Naive thymus-derived CD8-positive, alpha-beta T cell (primary cell): ENCODE measurements at regions not wholly inside any gene's neighbourhood (a gene's known extent, or its start where the extent isn't known, plus 50 kb on each side); places are given as distances from the start of the nearest gene placed in this dataset.
A peak's percentile ranks its signal among the peaks of the same experiment; 100 is the strongest.

Source experiments
- ATAC-seq, 2 donors: fragments of 150-1000 bp; cut with Tn5 transposase in 1 of 2; sonication (Bioruptor Pico), chemical (Tn5 transposase) in 1 of 2; 1 replicate in 1 of 2; 2 replicates in 1 of 2; pipeline ENCODE4 v1.10.0; 2021; ENCODE audit warnings: mild to moderate bottlenecking in 2 of 2, moderate library complexity in 2 of 2
- POLR2A ChIA-PET: fragments of 350-600 bp; sonication (Branson Sonifier 250); formaldehyde crosslinking; loops from one replicate; lab custom pipeline; 2021; ENCODE audit warnings: antibody characterized with exemption; lab: Charles Lee
- DNase-seq, 10 donors: peaks; one replicate each; pipeline versions ENCODE4 v3.0.0 to v3.0.0-alpha.2; 2020 to 2022
- H3K27ac Mint-ChIP-seq, 10 donors: one replicate each; pipeline ENCODE4 v1.8.0; 2020 to 2022; ENCODE audit warnings: mild to moderate bottlenecking in 10 of 10, mixed read lengths in 10 of 10, moderate library complexity in 4 of 10, inconsistent platforms in 1 of 10
- H3K27me3 Mint-ChIP-seq, 5 donors: one replicate each; pipeline ENCODE4 v1.8.0; 2021 to 2022; ENCODE audit warnings: mixed read lengths in 5 of 5
- H3K36me3 Mint-ChIP-seq, 3 donors: one replicate each; pipeline ENCODE4 v1.8.0; 2020 to 2022; ENCODE audit warnings: mixed read lengths in 3 of 3, mild to moderate bottlenecking in 2 of 3, inconsistent platforms in 1 of 3
- H3K4me1 Mint-ChIP-seq, 4 donors: one replicate each; pipeline ENCODE4 v1.8.0; 2021 to 2022; ENCODE audit warnings: mixed read lengths in 4 of 4
- H3K4me3 Mint-ChIP-seq, 10 donors: one replicate each; pipeline ENCODE4 v1.8.0; 2020 to 2022; ENCODE audit warnings: mild to moderate bottlenecking in 10 of 10, mixed read lengths in 10 of 10, moderate library complexity in 6 of 10, inconsistent platforms in 1 of 10
- H3K9me3 Mint-ChIP-seq, 9 donors: one replicate each; pipeline ENCODE4 v1.8.0; 2020 to 2022; ENCODE audit warnings: mixed read lengths in 9 of 9, mild to moderate bottlenecking in 3 of 9, inconsistent platforms in 1 of 9, moderate library complexity in 1 of 9

GRCh38 chr11:32215157-32215556 is 124.3 kb downstream of the RCN1 start:
- peaks cover 2 to 18% (median 5%) of the 10 kb centered on the region in 5 donors for H3K27me3 Mint-ChIP-seq
- ATAC-seq (no peak), DNase-seq (no peak)
- no peaks in the 10 kb centered on the region for H3K9me3 Mint-ChIP-seq
- H3K4me3 Mint-ChIP-seq: no peak overlapping the region
- no peaks in the 10 kb centered on the region for H3K4me1 Mint-ChIP-seq
- no peak overlapping the region for H3K27ac Mint-ChIP-seq
- no peaks in the 10 kb centered on the region for H3K36me3 Mint-ChIP-seq
- POLR2A ChIA-PET: no interaction called here

GRCh38 chr11:32216749-32217148 is 125.9 kb downstream of the RCN1 start:
- peaks cover 2 to 5% (median 3%) of the 10 kb centered on the region in 5 donors for H3K27me3 Mint-ChIP-seq

GRCh38 chr11:32219320-32219719 is 128.4 kb downstream of the RCN1 start:
- peaks cover 0 to 6% (median 0%) of the 10 kb centered on the region in 4 donors for H3K4me1 Mint-ChIP-seq
- H3K9me3 Mint-ChIP-seq: no peaks in the 10 kb centered on the region
- ATAC-seq (no peak), DNase-seq (no peak)
- POLR2A ChIA-PET: no interaction called here
- peaks cover 0 to 4% (median 2%) of the 10 kb centered on the region in 5 donors for H3K27me3 Mint-ChIP-seq
- H3K4me3 Mint-ChIP-seq: no peak overlapping the region
- H3K27ac Mint-ChIP-seq: no peak overlapping the region
- no peaks in the 10 kb centered on the region for H3K36me3 Mint-ChIP-seq

More at GRCh38 chr11:32216749-32217148, 125.9 kb downstream of the RCN1 start:
- Mint-ChIP-seq H3K4me1 (no peaks in the 10 kb centered on the region), H3K36me3 (no peaks in the 10 kb centered on the region), H3K9me3 (no peaks in the 10 kb centered on the region), H3K27ac (no peak overlapping the region), H3K4me3 (no peak overlapping the region)
- ATAC-seq (no peak), DNase-seq (no peak)
- POLR2A ChIA-PET: no interaction called here

GRCh38 chr11:32221476-32222032 is 130.7 kb downstream of the RCN1 start:
- no peak overlapping the region for H3K4me3 Mint-ChIP-seq
- POLR2A ChIA-PET: no interaction called here
- no peaks in the 10 kb centered on the region for H3K36me3 Mint-ChIP-seq
- DNase-seq (no peak), ATAC-seq (no peak)
- H3K27me3 Mint-ChIP-seq: peaks cover 0 to 4% (median 2%) of the 10 kb centered on the region in 5 donors
- no peaks in the 10 kb centered on the region for H3K9me3 Mint-ChIP-seq
- H3K27ac Mint-ChIP-seq: no peak overlapping the region
- peaks cover 0 to 14% (median 1%) of the 10 kb centered on the region in 4 donors for H3K4me1 Mint-ChIP-seq

GRCh38 chr11:32224580-32224979 is 133.7 kb downstream of the RCN1 start:
- peaks cover 0 to 4% (median 2%) of the 10 kb centered on the region in 5 donors for H3K27me3 Mint-ChIP-seq
- peak overlapping the region in 2 of 10 donors; percentile 14 to 51 for H3K27ac Mint-ChIP-seq
- no peak for DNase-seq
- no peak for ATAC-seq
- H3K36me3 Mint-ChIP-seq: no peaks in the 10 kb centered on the region
- H3K4me3 Mint-ChIP-seq: no peak overlapping the region
- POLR2A ChIA-PET: no interaction called here
- no peaks in the 10 kb centered on the region for H3K9me3 Mint-ChIP-seq
- peaks cover 0 to 19% (median 2%) of the 10 kb centered on the region in 4 donors for H3K4me1 Mint-ChIP-seq

- H3K4me3 Mint-ChIP-seq: no peak overlapping the region
- peaks cover 0 to 24% (median 4%) of the 10 kb centered on the region in 4 donors for H3K4me1 Mint-ChIP-seq
- no peak overlapping the region for H3K27ac Mint-ChIP-seq
- H3K27me3 Mint-ChIP-seq: peaks cover 0 to 4% (median 0%) of the 10 kb centered on the region in 5 donors
- ATAC-seq (no peak), DNase-seq (no peak)
- POLR2A ChIA-PET: no interaction called here
- no peaks in the 10 kb centered on the region for H3K9me3 Mint-ChIP-seq
- no peaks in the 10 kb centered on the region for H3K36me3 Mint-ChIP-seq
Measured at GRCh38 chr11:32225571-32226285, 134.9 kb downstream of the RCN1 start.

- Mint-ChIP-seq H3K4me3 (no peak overlapping the region), H3K36me3 (no peaks in the 10 kb centered on the region), H3K9me3 (no peaks in the 10 kb centered on the region), H3K27me3 (peaks cover 0 to 4% (median 1%) of the 10 kb centered on the region in 5 donors), H3K27ac (no peak overlapping the region), H3K4me1 (peaks cover 0 to 24% (median 4%) of the 10 kb centered on the region in 4 donors)
- POLR2A ChIA-PET: no interaction called here
- DNase-seq (no peak), ATAC-seq (no peak)
Measured at GRCh38 chr11:32226480-32226879, 135.6 kb downstream of the RCN1 start.

- Mint-ChIP-seq H3K27ac (peak overlapping the region in 1 of 10 donors; percentile 75), H3K9me3 (no peaks in the 10 kb centered on the region), H3K4me3 (no peak overlapping the region), H3K4me1 (peaks cover 0 to 14% (median 4%) of the 10 kb centered on the region in 4 donors), H3K36me3 (no peaks in the 10 kb centered on the region), H3K27me3 (peaks cover 8 to 31% (median 10%) of the 10 kb centered on the region in 5 donors)
- POLR2A ChIA-PET: no interaction called here
- DNase-seq (no peak), ATAC-seq (no peak)
Measured at GRCh38 chr11:32229576-32230240, 138.8 kb downstream of the RCN1 start.

- Mint-ChIP-seq H3K4me3 (no peak overlapping the region), H3K36me3 (no peaks in the 10 kb centered on the region), H3K4me1 (peaks cover 0 to 10% (median 3%) of the 10 kb centered on the region in 4 donors), H3K9me3 (no peaks in the 10 kb centered on the region), H3K27ac (no peak overlapping the region), H3K27me3 (peaks cover 9 to 46% (median 15%) of the 10 kb centered on the region in 5 donors)
- ATAC-seq (no peak), DNase-seq (no peak)
- POLR2A ChIA-PET: interaction anchor here (0.7 kb wide), 1 partner anchor 19 kb away, joined by 3 read pairs; no protein-coding TSS in a partner anchor
Measured at GRCh38 chr11:32231909-32232493, 141.1 kb downstream of the RCN1 start.

- ATAC-seq (no peak), DNase-seq (no peak)
- peaks cover 0 to 10% (median 3%) of the 10 kb centered on the region in 4 donors for H3K4me1 Mint-ChIP-seq
- no peak overlapping the region for H3K27ac Mint-ChIP-seq
- no peaks in the 10 kb centered on the region for H3K9me3 Mint-ChIP-seq
- POLR2A ChIA-PET: interaction anchor here (0.7 kb wide), 1 partner anchor 20 kb away, joined by 3 read pairs; no protein-coding TSS in a partner anchor
- H3K4me3 Mint-ChIP-seq: no peak overlapping the region
- peaks cover 9 to 51% (median 17%) of the 10 kb centered on the region in 5 donors for H3K27me3 Mint-ChIP-seq
- no peaks in the 10 kb centered on the region for H3K36me3 Mint-ChIP-seq
Measured at GRCh38 chr11:32232516-32232915, 141.6 kb downstream of the RCN1 start.

GRCh38 chr11:32233276-32233675 is 142.4 kb downstream of the RCN1 start:
- no peaks in the 10 kb centered on the region for H3K36me3 Mint-ChIP-seq
- H3K27me3 Mint-ChIP-seq: peaks cover 9 to 52% (median 17%) of the 10 kb centered on the region in 5 donors
- H3K4me1 Mint-ChIP-seq: peaks cover 0 to 10% (median 3%) of the 10 kb centered on the region in 4 donors
- no peak for DNase-seq
- H3K9me3 Mint-ChIP-seq: no peaks in the 10 kb centered on the region
- no peak overlapping the region for H3K4me3 Mint-ChIP-seq
- POLR2A ChIA-PET: no interaction called here
- ATAC-seq: no peak
- H3K27ac Mint-ChIP-seq: no peak overlapping the region

- no peak for ATAC-seq
- Mint-ChIP-seq H3K27me3 (peaks cover 10 to 52% (median 21%) of the 10 kb centered on the region in 5 donors), H3K36me3 (no peaks in the 10 kb centered on the region), H3K4me1 (peaks cover 0 to 10% (median 3%) of the 10 kb centered on the region in 4 donors), H3K9me3 (no peaks in the 10 kb centered on the region), H3K27ac (no peak overlapping the region), H3K4me3 (no peak overlapping the region)
- DNase-seq: no peak
- POLR2A ChIA-PET: no interaction called here
Measured at GRCh38 chr11:32233928-32234327, 143.1 kb downstream of the RCN1 start.
